ENCODE measurements at regions not wholly inside any gene's neighbourhood (a gene's known extent, or its start where the extent isn't known, plus 50 kb on each side); places are given as distances from the start of the nearest gene placed in this dataset.

DNA sequence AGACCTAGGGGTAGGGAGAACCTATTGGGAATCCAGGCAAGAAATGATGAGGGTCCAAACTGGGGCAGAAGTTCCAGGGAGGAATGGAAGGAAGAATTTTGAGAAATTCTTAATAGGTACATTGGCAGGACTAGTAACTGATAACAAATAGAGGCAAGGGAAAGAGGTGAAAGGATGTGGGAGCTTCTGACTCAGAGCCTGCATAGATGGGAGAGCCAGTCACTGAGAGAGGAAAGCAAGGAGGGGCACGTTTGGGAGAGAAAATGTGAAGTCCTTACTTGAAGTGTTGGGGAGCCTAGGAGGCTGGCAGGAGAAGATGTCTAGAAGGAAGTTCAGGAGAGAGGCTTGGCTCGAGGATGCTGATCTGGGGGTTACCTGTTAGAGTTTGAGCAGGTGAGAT, 104.6 kb upstream of the NCAM1 start:
- H3K27ac ChIP-seq, result no peak overlapping the region
- no peak for DNase-seq (ENCODE audit: low read depth, low spot score)

DNA sequence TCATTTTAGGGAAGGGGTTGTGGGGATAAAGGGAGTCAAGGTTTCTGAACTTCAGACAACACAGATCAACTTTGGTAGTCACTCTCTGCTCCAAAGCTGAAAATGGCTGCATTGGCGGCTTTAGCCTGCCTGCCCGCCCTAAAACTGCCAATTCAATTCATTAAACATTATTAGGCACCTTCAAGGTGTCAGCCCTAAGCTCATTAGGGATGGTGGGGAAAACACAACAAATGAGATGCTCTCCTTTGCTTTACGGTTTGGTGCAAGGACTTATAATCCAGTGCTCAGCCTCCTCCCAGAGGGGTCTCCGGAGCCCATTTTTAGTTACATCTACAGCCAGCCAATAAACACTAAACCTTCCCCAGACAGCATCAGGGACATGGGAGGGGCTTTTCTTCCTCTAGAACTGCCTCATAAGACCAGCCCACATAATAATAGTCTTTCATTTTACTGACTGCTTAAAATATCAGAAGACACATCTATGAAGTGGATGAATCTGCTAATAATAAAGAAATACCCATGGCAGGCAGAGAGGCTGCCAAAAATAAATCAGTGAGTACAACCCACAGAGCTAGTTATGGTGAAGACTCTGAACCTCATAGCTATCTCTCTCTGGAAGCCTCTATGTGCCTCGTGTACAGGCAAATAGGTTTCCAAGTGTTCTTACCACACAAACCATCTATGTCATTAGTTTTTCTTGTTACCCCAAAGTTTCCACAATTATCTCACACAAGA, 102.8 kb upstream of the NCAM1 start:
- DNase-seq (ENCODE audit: low read depth, low spot score), result no peak
- no peak overlapping the region for H3K27ac ChIP-seq

DNA sequence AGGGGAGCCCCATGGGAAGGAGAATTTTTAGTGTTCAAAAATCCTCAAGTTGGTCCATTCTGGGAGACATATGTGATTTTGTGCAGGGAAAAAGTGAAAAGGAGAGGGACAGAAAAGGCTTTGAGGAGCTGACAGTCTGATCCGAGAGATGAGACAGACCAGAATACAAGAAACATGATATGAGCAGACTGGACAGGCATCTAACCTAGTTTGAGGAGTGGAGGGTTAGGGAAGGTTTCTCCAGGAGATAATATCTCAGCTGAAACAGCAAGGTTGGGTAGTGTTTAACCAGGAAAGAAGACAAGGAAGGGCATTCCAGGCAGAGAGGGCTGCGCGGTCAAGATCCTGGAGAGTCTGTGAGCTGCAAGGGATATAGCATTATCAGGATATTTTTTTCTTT, 101.4 kb upstream of the NCAM1 start:
- no peak for DNase-seq (ENCODE audit: low read depth, low spot score)
- H3K27ac ChIP-seq, result no peak overlapping the region

DNA sequence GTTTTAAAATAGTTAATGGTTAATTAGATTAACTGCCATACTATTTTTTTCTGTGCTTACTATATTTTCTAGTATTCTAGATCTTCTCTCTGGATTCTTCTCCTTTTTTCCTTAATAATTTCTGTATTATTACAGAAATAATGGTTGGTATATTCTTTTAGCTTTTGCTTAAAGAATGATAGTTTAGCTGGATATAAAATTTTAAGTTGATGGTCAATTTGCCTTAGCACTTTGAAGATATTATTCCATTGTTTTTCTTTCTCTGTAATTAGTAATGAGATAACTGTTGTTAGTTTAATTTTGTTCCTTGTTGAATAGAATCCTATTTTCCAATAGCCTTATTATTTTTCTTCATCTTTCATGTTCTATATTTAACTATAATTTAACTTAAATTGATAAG, 99.9 kb upstream of the NCAM1 start:
- H3K27ac ChIP-seq, result no peak overlapping the region
- DNase-seq (ENCODE audit: low read depth, low spot score), result no peak

DNA sequence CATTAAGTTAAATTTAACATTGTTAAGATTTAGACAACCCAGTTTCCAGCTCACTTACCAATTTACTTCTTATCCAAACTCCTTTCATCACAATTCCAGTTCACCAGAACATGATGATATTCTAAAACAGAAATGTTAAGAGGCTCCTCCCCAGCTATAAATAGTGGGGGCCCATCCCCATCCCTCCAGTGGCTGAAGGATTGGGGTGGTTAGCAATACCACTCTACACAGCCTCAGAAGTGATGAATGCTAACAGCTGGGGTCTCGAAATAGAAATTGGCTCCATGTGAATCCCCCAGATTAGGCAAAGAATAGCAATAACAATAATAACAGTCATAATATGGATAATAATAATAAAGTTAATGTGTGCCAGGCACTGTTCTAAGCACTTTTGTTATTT, 97.9 kb upstream of the NCAM1 start:
- no peak for DNase-seq (ENCODE audit: low read depth, low spot score)
- H3K27ac ChIP-seq, result no peak overlapping the region

DNA sequence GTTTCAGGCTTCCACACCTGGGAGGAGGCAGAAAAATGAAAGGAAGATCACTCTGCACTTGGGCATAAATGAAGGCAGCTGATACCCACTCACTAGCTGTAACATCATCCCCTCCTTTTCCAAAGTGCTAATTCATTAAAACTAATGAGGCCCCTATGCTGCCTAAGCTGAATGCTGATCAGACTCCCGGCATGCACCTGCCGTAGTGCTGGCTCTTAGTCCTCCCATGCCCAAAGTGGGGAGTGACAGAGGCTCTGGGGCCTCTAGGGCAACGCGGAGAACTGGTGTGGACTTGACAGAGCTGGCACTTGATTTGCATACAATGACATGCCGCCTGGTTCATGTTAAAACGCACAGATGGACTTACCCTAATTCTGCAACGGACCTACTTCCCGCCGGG, 96.5 kb upstream of the NCAM1 start:
- DNase-seq (ENCODE audit: low read depth, low spot score), result no peak

DNA sequence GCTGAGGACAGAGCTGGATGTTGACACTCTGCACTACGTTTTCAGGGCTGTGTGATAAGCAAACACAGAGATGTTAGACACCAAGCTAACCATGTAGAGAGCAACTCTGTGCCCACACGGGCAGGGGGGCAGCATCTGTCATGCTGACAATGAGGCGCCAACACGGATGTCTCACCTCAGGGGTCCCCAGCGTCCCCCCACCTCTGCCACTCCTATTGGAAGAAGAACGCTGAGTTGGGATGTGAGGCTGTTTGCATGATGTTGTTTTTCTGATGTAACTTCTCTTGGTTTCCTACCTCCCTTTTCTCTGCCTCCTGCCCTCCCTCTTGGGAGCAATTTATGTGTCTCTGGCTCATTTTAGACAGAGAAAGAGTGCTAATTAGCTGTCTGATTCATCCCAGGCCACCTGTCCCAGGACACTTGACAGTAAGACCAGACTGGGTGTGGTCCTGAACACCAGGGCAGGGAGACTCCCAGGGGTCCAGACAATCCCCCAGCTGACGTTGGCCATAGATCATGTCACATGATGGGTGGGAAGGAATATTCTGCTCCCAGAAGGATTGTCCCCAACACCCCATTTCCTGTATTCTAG, 89.2 kb upstream of the NCAM1 start:
- no peak for DNase-seq (ENCODE audit: low read depth, low spot score)
- no peak overlapping the region for H3K27ac ChIP-seq

More for the DNA sequence above, 96.5 kb upstream of the NCAM1 start:
- H3K27ac ChIP-seq, result no peak overlapping the region

DNA sequence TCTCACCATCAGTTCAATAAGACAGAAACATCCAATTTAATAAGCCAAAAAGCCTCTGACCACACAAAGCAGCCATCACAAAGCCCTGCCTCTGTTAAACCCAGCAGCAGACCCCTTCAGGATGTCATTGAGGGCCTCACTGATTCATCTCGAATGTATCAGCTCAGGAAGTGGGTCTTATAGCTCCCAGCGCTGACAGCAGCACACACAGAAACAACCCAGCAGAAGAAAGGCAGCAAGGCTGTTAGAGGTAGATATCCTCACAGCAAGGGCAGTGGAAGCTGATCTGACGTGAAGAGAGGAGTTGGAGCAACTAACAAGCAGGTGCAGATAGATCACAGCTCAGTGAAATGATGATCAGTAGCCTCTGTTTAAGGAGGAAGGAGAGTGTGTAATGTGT, 86.2 kb upstream of the NCAM1 start:
- DNase-seq (ENCODE audit: low read depth, low spot score), result no peak
- no peak overlapping the region for H3K27ac ChIP-seq

DNA sequence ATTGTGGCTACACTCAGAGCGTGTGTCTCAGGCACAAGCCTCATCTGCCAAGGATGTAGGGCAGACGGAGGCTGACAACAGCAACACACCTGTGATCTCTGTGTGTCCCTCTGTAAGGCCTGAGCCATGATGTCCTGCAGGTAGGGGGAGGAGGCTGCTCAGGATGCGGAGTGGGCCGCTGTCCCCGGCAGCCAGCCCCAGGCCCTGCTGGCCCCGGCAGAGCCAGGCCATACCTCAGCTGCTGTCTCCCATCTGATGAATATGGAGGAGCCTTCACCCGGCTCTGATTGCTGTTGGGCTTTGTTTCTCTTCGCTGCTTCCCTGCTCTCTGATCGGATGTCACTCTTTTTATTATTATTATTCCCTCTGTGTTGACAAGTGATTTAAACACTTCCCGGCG, 83.6 kb upstream of the NCAM1 start:
- no peak for DNase-seq (ENCODE audit: low read depth, low spot score)
- no peak overlapping the region for H3K27ac ChIP-seq

DNA sequence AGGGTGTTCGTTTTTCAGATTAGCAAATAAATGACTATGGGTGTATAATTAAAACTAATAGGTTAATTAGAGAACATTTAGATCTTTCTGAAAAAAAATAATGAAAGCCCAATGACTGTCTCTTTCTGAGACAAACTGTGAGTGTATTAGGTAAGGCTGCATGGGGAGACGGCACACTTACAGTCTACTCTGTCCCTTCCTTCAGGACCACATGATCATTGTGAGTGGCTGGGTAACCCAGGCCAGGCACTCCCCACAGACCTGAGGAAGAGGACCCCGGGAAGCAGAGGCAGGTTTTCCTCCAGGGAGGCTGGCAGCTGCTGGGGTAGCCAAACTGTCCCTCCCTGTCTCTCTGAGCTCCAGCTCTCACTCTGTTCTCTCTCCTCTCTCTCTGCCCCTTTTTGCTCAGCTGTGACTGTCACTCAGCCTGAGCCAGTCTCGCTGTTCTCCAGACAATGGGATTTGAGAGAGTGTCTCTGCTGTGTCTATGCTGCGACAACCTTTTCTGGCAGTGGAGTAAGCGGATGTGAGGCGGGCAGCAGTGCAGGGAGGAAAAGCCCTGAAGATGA, 83.1 kb upstream of the NCAM1 start:
- H3K27ac ChIP-seq, result no peak overlapping the region
- no peak for DNase-seq (ENCODE audit: low read depth, low spot score)

DNA sequence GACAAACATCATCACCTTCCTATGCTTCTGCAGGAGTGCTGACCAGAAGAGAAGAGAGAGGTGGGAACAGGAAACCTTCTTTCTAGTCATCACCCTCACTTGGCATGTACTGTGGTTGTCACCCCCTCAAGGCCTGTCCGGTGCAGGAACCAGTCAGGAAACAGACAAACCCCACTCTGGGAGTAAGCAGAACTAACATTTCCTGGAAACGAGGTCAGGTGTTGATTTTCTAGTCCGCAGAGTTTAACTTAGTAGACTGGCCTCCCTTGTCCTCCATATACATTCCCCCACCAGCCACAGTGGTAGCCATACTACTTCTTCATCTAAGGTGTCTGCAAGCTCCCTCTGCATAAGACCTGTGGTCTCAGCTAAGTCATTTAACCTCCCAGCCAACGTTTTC, 80.7 kb upstream of the NCAM1 start:
- no peak overlapping the region for H3K27ac ChIP-seq
- no peak for DNase-seq (ENCODE audit: low read depth, low spot score)

DNA sequence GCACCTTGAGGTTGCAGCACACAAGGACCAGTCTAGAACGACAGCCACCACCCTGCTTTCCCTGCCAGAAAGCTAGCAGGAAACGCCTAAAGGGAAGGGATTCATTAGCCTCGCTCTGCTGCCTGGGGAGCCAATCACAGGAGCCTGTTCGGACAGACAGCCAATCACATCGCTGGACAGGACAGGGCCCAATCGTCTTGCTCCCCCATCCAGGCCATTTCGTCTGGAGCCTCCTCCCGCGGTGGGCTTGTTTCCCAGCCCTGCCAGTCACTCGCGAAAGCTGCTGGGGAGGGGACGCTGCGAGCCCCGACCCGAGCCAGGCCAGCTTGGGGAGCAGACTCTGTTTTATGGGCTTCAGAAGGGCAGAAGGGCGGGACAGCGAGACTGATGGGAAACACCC, 79.8 kb upstream of the NCAM1 start:
- no peak overlapping the region for H3K27ac ChIP-seq
- no peak for DNase-seq (ENCODE audit: low read depth, low spot score)

DNA sequence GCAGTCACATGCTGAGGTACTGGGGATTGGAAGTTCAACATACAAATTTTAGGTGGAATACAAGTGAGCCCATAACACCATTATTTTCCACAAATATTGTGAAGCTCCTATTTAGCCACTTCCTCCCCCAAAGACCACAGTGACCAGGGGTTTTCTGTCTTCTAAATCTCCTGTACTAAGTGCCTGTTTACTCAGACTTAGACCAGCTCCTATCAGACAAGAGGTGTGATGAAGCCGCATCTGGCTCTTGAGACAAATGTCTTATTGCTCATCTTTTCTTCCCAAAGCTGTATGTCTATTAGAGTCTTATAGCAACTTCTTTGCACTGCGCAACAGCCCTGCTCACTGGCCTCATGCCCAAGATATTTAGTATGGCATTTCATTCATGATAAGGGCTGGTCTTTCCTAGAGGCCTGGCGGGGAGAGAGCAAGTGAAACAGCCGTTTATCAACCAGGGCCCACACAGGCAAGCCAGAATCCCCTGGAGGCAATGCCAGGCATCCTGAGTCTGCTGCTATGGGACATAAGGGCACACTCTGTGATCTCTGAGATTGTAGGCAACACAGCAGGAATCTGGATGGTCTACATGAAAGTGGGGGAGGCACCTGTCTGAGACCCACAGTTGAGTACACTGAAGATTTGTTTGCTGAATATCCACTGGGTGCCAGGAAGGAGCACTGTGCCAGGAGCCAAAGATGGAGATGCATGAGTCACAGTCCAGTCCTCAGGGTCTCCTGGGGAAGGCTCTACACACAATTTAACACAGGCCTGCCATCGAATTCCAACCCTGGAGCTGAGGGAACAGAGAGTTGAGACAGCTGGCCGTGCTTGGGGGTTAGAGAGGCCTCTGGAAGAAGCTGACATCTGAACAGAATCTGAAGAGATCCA, 78.5 kb upstream of the NCAM1 start:
- no peak for DNase-seq (ENCODE audit: low read depth, low spot score)

DNA sequence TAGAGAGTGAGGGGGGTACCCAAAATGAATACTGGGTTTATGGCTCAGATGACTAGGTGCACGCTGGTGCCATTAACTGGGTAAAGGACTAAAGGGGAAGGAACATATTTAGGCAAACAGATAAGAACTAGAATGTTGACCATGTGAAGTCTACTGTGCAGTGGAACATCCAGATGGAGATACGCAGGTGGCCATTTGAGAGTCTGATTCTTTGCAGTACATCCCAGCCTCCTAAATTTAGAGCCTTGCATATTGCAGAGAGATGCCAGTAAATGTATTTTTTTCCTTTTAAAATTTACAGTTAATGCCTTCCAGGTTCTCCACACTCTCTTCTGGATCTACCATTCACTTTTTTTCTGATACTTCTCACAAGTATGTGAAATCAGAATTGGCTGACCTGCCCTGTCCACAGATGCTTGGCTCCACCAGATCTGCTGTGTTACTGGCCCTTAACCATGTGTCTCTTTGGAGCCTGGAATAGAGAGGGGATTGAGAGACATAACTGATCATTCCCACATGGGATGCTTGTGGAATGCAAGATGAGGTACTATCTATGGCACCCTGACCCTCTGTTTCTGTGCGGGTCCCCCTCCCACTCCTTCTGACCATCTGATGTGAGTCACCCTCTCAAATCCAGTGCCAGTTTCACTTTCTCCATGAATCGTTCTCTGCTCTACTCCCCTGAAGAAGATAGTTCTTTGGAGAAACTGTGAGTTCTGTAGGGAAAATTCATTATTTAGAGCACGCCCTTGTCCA, 77.0 kb upstream of the NCAM1 start:
- H3K27ac ChIP-seq, result no peak overlapping the region
- no peak for DNase-seq (ENCODE audit: low read depth, low spot score)

More for the DNA sequence above, 78.5 kb upstream of the NCAM1 start:
- no peak overlapping the region for H3K27ac ChIP-seq

DNA sequence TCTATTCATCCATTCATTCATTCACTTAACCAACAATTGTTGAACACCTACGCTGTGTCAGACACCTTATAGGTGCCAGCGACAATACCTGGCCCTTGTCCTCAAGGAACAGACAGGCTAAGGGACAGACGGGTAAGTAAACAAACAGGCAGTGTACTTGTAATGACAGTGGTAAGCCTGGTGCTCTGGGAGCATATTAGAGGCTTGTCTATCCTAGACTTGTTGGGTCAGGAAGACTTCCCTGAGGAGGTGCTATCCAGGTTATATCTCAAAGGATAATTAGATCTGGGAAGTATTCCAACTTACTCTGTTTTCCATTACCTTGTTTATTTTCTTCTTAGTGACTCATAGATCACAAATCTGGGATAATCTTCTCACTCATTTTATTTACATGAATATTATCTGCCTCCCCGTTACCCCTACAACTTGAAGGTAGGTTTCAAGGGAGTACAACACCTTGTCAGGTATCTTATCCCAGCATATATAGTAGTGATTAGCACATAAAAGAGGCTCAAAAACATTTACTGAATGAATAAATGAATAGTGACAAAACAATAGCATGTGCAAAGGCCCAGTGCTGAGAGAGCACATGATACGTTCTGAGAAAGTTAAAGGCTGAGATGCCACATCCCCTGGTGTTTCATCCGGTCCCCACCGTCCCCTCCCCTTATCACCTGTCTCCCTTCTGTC, 75.3 kb upstream of the NCAM1 start:
- no peak overlapping the region for H3K27ac ChIP-seq
- DNase-seq (ENCODE audit: low read depth, low spot score), result no peak

DNA sequence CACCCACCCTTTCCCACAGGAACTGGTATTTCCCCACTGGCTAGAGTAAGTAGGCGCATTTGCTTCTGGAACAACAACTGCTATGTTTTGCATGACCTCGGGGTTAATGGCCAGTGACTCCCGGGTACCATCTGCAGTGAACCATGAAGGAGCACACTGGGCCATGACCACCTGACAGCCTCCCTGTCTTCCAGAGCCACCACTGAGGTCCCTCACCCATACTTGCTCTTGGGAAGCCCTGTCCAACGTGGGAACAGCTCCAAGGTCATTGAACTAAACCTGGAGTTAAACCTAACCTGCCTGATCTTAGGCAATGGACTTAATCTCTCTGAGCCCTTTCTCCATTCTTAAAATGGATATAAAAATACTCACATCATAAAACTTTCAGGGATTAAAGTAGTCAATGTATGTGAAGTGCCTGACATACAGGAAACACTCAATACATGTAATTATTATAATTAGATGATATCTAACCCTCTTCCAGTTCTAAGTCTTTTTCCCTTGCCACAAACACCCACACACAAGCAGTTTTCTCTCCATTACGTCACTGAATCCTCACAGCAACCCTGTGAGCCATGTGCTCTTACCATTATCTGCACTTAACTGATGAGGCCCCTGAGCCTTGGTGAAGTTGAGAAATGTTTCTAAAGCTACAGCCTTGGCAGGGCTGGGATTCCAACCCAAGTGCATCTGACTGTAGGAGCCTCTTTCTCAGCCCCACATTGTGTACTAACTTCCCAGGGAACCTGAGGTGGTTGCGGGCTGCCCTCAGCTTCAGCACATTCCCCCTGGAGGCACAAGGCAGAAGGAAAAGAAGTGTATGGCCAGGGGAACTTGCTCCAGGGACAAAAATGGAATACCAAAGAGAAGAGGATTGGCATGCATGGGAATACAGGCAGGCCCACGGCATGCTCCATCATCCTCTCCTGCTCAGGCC, 74.5 kb upstream of the NCAM1 start:
- DNase-seq (ENCODE audit: low read depth, low spot score), result no peak
- H3K27ac ChIP-seq, result no peak overlapping the region

DNA sequence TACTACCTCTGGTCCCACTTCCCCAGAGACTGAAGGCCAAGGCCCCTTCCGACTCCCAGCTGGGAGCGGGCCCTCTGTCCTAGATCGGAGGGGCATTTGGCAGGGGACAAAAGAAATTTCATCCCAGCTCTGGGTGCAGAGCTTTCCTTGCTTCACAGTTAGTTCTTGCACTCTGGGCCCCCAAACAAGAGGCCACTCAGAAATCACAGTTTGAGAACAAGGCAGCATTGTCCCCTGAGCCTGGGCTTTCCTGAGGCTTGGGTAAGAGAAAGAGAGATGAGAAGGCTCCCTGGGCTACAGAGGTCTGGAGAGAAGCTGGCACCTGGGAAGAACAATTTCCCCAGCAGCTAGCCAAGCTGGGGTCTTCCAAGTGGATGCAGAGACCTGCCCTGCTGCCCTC, 71.8 kb upstream of the NCAM1 start:
- DNase-seq (ENCODE audit: low read depth, low spot score), result no peak
- no peak overlapping the region for H3K27ac ChIP-seq

DNA sequence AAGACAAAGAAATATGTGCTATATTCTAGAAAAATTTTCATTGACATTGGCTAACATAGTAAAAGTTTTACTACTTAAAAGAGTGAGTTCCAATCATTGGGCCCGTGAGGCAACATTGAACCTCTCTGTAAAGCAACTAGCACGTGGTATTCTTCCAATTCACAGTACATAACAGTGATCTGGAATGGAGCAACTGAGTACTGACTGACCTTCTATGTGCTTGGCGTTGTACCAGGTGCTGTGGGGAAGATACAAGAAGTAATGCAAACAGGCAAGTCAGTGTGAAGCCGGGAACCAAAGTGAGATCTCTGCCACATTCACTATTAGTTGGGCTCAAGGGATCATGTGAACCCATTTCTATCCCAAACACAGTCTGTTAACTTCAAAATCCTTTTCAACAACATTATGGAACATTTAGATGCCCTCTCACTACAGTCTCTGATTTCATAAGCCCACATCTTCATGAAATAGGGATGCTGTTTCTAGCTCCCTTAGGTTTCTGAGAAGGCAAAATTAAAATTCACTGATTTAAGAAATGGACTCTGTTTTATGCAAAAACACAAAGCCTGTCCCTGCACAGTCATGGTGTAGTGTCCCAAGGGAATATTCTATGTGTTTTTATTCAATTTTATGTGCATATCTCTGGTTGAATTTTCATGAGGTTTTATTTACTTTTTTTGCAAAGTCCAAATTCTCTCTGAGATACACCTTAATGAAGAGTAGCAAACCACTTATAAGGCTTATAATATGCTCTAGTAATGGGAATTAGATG, 61.8 kb upstream of the NCAM1 start:
- no peak overlapping the region for H3K27ac ChIP-seq
- no peak for DNase-seq (ENCODE audit: low read depth, low spot score)
